HG03439 (cell line): ENCODE measurements at regions not wholly inside any gene's neighbourhood (a gene's known extent, or its start where the extent isn't known, plus 50 kb on each side); places are given as distances from the start of the nearest gene placed in this dataset.

Experiments used
- ATAC-seq: cut with Tn5 transposase; IDR thresholded peaks from one replicate; pipeline ENCODE4 v1.9.1; 2021; ENCODE audit warnings: mild to moderate bottlenecking, moderate library complexity; ENCODE audit not compliant: unreplicated experiment

DNA sequence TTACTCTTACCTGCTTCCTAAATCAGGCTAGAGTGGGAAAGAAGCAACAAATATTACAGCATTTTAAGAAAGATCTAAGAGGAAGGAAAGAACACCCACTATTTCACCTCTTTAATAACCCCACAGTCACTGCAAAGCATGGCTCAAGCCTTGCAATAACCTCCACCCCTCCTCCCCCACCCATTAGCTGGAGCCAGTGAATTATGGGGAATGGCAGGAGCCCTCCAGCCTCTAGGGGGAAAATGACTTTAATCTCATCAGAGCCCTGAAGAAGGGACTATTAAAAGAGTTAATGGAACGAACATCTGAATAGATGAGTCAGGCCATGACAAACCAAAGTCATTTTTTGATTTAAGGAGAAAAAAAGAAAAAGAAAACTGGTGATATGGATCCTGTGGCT is 630.7 kb upstream of the PLXNA2 start:
- no peak for ATAC-seq

DNA sequence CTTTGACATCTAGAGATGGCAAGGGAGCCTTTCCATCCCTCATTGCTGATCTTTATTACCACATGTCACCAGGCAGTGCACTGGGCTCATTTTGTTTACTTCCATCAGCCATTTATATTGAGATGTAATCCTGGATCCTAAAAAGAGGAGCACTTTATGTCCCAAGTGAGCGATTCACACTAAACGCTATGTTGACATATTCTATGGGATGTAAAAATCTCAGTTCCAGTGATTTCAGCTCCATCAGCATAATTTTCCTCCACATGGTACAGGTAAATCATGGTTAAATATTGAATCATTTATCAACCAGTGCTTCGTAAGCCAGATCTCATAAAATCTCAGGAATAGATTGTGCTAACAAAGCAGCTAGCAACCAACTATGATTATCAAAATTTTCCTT is 634.8 kb upstream of the PLXNA2 start:
- no peak for ATAC-seq

DNA sequence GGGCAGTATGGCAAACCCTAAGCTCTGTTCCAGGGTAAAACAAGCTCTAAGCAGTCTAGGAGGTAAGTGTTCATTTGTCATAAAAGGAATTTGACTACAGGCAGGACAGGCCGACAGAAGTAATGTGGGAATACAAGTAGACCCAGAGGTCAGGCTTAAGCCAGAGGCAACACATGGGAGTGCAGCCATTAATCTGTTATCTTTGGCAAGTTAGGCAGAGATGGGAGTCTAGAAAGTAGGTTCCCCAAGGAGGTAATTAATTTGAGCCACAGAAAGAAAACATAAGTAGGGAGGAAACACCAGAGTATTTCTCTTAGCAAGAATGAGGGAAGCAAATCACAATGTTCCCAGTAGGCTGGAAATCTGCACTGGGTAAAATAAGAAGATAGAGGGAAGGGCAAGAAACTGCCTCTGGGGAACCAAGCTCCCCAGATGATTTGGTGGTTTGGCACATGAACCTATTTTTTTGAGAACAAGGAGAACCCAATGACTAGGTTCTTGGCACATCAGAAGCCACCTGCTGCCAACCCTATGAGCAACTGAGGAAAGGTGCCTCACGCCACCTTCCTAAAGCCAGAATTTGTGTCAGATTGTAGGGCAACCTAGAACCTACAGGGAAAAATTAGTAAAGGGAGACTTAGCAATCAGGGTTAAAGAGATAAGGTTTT is 636.4 kb upstream of the PLXNA2 start:
- ATAC-seq = no peak

DNA sequence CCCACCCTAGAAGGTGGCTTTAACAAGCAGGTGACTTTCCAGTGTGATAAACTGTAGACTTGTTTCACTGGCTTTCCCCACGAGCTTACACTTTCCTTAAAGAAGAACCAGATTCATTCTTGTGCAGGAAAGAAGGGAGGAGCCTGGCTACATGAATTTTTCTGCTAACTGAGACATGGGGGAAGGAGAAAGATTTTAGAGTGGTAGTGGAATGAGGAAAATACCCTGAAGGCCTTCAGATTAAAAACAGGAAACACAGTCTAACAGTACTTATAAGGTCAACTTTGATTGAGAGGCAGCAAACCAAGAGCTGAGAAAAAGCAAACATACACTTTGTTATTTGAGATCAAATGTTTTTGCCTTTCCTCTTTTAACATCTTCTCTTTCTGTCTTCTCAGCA is 640.9 kb upstream of the PLXNA2 start:
- ATAC-seq = no peak

DNA sequence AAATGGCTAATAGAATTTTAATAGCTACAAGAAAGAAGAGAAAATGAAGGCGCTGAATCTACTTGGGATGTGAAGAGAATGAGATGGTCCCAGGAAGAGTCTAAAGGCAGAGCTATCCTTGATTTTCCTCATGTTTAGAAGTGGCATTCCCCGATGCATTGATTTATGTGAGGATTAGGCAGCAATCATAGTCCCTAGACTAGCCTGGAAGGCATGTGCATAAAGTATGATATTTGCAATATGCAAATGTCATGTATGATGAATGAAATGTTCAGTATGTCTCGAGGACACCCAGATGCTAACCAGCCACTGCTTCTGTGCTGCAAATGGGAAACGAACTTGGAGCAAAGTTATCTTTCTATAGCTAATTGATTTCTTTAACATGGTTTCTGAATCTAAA is 641.5 kb upstream of the PLXNA2 start:
- no peak for ATAC-seq

DNA sequence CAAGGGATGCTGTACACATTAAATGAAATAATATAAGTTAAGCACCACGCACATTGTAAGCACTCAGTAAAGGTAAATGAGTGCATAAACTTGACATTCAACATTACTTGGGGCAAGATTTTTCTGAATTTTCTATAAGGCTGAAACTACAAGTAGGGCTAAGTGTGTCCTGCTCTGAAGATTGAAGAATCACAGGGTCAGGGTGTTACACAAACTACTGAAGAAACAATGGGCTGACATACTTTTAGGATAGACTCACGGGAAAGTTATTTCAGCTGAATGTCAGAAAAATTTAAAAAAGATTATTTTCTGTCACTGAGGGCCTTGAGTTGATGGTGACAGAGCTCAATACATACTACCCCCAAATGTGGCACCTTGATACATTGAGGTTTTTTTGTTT is 644.2 kb upstream of the PLXNA2 start:
- ATAC-seq = no peak

DNA sequence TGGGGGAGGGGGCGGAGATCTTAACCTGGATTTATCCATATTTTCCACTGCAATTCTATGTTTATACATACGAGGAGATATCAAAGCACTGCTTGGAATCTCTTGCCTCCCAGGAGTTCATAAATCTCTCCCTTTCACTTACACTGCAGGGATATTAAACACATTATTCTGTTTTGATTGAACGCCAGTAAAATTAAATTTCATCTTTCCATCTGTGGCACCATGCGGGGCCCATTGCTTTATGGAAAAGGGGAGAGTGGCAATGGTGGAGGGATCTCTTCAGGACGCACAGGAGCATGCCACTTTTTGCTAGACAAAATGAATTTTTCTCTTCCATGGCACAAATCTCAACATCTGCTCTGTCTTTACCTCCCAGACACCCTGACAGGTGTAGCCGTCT is 648.0 kb upstream of the PLXNA2 start:
- no peak for ATAC-seq

DNA sequence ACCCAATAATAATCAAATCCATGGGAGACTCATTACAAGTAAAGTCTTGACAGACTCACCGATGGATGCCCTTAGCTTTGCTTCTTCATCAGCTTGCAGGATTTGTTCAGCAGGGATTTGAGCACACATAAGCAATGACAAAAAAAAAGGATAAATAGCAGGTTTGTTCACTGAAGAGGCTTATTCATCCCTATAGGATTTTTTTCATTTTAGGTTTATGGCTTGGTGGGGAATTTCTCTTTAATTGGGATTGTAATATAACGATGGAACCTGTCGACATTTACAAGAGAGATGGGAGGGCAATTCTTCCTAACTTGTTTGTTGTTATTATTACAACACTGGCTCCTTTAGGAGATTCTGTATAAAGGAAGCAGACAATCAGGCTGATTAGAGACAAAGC is 649.1 kb upstream of the PLXNA2 start:
- no peak for ATAC-seq

DNA sequence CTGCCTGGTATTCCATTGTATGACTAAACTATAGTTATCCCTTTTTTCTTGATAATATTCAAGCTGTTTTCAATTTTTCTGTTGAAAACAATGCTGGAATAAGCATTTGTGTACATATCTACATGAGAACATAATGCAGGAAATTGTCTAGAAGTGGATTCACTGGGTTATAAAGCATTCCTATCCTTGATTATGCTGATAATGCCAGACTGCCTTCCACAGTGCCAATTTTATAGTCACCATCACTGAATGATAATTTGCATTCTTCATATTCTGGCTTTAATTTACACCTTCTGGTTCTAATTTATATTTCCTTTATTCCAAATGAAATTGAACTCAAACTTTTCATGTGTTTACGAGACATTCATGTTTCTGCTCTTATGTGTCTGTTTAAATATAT is 651.0 kb upstream of the PLXNA2 start:
- no peak for ATAC-seq

DNA sequence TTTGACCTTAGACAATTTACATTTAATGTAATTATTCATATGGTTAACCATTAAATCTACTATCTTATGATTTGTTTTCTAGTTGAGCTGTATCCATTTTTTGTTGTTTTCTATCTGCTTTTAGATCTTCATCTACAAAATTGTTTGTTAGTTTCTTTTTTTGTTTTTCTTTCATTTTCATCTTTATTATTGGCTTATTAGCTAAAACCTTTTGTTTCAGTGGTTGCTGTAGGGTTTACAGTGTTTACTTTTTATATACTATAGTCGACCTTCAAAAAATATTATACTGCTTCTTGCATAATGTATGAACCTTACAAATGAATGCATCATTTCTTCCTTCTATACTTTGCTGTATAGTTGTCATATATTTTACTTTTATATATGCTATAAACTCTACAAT is 651.6 kb upstream of the PLXNA2 start:
- no peak for ATAC-seq

DNA sequence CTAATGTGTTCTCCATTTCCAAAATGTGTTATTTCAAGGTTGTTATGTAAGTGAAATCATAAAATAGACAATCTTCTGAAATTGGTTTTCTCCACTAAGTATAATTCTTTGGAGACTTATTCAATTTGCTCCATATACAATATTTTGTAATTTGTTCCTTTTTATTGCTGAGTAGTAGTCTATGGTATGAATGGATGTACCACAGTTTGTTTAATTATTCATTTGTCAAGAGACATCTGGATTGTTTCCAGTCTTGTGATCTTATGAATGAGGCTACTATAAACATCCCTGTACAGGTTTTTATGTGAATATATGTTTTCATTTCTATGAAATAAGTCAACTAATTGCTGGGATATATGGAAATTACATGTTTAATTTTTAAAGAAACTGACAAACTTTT is 652.6 kb upstream of the PLXNA2 start:
- no peak for ATAC-seq

DNA sequence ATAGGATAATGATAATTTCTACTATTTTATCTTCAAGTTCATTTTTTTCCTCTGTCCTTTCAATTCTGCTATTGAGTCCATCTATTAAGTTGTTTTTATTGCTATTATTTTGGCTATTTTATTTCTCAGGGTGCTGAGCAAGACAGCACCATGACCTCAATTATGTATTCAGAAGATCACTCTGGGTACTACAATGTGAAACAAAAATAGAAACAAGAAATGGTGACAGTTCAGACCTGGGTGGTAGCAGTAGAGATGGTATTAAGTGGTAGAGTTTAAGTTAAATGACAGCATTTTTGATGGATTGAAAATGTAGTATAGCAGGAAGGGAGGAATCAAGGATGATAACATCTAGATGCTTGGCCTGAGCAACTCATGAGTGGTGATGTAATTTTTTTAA is 655.3 kb upstream of the PLXNA2 start:
- no peak for ATAC-seq

DNA sequence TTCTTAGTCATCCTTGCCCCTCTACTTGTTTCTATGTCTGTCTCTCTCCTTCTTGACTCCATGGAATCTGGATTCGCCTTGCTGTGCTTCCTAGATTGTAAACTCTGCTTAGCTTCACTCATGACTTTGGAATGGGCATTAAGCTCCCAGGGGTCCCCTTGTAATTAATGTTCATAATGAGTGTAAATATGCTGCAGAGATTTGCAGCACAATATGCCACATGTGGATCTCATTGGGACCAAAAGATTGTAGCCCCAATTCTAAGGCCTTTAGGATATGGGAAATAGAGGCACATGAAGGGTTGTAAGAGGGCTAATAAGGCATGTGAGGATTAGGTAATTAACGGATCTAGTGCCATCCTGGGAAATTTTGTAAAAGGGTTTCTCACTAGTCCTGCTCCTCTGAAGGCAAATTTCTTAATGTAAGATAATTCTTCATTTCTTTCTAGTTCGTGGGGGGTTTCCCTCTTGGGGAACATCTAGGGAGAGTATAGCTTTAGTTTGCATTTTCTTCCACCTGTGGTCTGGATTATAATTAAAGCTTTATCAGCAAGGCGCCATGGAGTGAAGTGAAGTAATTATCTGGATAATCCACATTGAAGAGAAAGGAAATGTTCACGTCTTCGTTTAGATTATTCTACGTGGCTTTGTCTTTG is 659.2 kb upstream of the PLXNA2 start:
- no peak for ATAC-seq

DNA sequence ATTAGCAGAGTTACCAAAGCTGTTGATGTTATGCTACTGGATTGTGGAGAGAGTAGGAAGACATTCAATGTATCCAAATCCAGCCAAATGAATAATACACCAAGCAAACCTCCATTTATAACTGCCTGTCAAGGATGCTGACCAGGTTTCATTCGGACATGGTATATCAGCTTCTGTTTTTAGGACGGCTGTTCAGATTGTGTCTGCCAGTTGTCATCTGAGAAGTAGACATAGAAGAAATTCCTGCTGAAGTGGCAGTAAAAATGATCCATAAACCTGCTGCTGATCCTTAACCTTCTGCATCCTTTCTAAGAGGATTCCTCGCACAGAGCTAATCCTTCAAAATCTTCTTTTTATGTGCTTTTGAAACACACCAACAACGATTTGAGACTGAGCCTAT is 663.6 kb upstream of the PLXNA2 start:
- ATAC-seq = no peak

DNA sequence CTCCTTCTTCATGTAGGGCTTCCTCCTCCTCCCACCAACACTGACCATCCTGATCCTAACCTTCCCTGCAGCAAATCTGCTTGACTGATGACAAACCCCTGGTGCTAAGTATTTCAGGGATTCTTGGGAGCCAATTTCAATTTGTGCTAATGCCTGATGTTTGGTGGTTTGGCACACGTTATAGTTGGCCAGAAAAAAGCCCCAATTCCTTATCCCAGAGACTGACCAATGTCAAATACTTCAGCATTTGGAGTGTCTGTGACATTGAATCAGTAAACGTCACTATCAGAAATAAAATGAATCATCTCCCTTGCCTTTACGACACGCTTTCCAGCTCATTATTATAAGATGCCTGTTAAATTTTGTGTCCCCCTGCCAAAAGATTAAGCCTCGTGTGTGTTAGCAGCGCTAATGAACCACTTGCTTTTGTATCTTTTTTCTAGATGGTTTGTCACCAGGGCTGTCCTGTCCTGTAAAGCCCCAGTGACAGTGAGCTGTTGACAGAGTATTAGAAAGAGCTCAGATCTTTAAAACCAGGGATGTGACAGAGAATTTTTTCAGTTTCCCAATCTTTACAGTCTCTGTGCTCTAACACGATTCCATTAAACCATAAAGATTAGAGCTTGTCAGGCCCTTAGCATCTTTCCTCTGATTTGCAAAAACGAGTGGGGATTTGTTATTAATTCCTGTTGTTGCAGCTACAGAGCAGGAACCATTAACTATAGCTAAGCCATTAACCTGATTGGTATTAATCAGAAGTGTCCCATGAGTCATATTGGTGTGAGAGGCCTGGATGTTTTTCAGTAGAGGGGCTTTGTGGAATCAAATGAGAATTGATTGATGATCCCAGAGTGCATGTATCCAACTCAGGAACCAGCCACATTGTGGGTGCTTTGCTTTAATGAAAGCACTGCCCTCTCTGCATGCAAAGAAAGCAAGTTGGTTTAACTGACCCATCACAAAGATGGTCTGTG is 665.1 kb upstream of the PLXNA2 start:
- no peak for ATAC-seq

DNA sequence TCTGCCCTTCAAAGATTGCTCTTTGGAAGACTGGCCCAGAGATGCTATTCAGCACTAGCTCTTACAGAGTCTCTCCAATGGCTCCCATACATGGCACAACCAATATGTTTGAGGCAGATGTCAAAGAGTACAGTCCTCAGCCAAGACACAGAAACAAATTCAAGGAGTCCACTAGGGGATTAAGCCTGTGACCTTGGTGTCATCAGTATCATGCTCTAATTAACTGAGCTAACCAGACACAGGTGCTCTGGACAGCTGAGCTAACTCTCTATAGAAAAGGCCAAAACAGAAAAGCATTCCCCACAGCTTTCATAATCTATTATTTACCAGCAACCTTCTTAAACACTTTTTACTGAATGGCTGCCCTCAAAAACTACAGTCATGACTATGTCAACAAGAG is 666.0 kb upstream of the PLXNA2 start:
- ATAC-seq = no peak

DNA sequence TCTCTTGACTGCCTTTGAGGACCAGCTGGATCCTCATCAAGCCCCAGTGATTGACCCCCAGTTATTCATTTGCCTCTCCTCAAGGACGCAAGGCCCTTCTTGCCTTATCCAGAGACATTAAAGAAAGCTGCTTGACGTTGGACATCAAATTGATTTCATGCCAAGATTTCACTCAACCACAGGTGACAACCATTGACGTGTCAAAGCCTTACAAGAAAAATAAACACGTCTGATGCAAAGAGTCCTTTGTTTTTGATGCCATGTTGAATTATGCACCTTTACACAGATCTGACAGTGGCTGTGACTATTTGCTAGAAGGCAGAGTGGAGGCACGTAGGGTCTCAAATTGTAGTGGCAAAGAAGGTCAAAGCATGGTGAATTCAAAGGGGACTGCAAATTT is 666.2 kb upstream of the CAMK1G start:
- no peak for ATAC-seq

DNA sequence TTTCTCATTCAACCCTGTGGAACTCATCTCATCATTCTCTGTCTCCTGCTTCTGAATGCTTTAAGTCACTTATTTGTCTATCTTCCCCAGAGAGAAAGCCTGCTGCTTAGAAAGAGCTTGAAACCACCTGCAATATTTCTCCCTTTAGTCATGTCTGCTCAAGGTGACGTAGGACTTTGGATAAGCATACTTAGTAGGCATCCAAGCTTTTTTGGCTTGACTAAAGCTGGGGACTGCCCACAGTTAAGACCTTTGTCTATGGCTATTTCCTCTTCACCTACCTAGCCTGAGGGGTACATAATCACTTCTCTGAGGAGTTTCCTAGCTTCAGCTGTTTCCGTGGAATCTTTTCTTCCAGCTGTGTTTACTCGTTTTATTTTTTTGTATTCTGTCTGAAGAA is 665.8 kb upstream of the CAMK1G start:
- no peak for ATAC-seq

DNA sequence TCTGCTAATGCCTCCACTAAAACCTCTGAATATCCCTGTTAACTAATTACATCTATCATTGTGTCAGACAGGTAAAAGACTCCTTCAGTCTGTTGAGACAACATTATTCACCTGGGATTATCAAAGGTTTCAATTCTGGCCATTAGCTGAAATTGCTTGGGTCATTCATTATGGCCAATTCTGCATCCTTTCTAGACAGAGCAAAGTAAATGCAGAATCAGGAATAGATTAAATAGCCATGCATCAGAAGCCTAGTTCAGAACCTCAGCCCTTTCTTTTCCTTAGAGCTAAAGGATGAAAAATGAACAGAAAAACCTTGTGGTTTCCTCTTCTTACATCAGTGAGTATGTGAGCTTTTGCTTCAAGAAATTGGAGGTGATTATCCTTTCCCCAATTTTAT is 665.4 kb upstream of the CAMK1G start:
- ATAC-seq = no peak

DNA sequence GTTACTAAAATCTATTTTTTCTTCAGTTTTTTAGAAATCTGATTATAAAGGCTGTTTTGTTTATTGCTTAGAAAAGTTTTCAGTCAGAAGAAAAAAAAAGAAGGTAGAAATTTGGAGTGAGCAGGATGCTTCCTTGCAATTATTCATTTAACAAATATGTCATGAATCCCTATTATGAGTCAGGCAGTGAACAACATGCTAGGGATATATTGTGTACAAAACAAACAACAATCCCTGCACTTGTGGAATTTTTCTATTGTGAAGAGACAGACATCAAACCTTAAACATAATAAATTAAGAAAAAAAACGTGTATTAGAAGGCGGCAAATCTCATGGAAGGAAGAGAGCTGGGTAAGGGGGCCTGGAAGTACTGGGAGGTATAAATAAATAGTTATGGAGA is 664.1 kb upstream of the CAMK1G start:
- no peak for ATAC-seq

DNA sequence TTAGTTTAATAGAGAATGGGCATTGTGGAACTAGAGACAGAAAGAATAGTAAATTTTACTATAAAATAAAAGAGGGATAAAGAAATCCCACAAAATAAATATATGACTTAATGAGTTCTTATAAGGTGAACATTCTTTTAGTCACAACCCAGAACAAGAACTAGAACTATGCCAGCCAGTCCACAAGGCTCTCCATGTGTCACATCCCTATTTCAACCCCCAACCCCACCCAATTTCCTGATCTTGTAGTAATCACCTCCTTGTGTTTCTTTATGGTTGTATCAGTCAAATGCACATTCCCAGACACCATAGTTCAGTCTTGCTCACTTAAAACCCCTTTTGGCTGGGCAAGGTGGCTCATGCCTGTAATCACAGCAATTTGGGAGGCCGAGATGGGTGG is 662.3 kb upstream of the CAMK1G start:
- ATAC-seq = no peak

DNA sequence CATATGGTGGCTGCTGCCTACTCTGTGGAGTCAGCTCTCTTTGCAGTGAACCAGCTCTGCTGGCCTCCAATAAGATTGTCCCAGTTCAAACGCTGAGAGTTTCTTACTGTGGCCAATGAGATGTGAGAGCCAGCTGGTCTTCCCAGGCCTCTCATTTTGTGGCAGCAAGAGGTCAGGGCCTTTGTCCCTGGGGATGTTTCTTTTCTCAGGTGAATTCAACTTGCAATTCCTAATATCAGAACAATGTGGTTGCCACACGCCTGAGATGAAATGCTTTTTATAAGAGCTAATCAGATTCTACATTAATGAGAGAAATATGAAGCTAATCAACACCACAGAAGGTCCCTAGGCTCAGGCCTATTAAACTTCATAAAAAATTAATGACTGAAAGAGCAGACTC is 660.1 kb upstream of the CAMK1G start:
- ATAC-seq = no peak
